ENCODE measurements at regions not wholly inside any gene's neighbourhood (a gene's known extent, or its start where the extent isn't known, plus 50 kb on each side); places are given as distances from the start of the nearest gene placed in this dataset.

DNA sequence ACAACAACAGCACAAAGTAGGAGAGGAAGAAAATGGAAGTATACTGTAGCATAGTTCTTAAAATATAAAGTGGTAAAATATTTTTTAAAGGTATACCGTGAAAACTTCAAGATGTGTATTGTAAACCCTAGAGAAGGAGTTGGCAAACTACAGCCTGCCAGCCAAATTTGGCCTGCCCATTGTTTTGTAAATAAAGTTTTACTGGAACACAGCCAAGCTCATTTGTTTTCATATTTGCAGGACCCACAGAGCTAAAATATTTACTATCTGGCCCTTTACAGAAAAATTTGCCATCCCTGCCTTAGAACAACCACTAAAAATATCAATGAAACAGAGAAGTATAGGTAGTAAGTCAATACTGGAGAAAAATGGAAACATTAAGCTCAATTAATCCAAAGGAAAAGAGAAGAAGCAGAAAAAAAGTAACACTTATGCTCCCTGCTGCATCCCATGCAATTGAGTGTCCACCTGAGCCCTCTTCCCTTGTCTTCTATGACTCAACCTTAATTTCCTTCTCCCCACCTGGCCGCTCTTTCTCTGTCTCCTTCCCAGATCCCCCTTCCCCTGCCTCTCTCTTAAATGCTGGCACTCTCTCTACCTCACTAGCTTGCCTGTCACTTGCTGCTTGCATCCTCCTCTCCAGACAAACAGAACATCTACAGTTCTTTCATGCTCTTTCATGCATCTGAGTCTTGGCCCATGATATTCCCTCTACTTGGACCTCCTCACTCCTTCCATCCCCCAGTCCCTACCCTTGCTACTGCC lies 50.6 kb upstream of the FER start:
- Histone ChIP-seq H3K79me2 (ENCODE audit: insufficient read depth, low read length) (no peaks in the 10 kb centered on the region), H3K27me3 (ENCODE audit: insufficient read depth, low read length) (no peaks in the 10 kb centered on the region), H3K9me3 (ENCODE audit: low read depth, low read length) (no peaks in the 10 kb centered on the region), H3K27ac (ENCODE audit: low read depth, low read length) (no peak overlapping the region), H3K4me1 (ENCODE audit: insufficient read depth, low read length) (no peaks in the 10 kb centered on the region), H3K36me3 (ENCODE audit: insufficient read depth, low read length) (no peaks in the 10 kb centered on the region), H4K20me1 (ENCODE audit: insufficient read depth, low read length) (no peaks in the 10 kb centered on the region), H3K4me3 (ENCODE audit: insufficient read depth, low read length) (no peak overlapping the region), H3K4me2 (ENCODE audit: insufficient read depth, low read length) (no peak overlapping the region), H2AFZ (ENCODE audit: low read length) (no peak overlapping the region)
- TF ChIP-seq, protein P1, sequence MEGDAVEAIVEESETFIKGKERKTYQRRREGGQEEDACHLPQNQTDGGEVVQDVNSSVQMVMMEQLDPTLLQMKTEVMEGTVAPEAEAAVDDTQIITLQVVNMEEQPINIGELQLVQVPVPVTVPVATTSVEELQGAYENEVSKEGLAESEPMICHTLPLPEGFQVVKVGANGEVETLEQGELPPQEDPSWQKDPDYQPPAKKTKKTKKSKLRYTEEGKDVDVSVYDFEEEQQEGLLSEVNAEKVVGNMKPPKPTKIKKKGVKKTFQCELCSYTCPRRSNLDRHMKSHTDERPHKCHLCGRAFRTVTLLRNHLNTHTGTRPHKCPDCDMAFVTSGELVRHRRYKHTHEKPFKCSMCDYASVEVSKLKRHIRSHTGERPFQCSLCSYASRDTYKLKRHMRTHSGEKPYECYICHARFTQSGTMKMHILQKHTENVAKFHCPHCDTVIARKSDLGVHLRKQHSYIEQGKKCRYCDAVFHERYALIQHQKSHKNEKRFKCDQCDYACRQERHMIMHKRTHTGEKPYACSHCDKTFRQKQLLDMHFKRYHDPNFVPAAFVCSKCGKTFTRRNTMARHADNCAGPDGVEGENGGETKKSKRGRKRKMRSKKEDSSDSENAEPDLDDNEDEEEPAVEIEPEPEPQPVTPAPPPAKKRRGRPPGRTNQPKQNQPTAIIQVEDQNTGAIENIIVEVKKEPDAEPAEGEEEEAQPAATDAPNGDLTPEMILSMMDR (IDR thresholded peaks at IDR 0.05; ENCODE audit: extremely low read depth, low read depth, low read length): no peak
- DNase-seq (ENCODE audit: insufficient read length, low spot score, missing footprints): no peak

DNA sequence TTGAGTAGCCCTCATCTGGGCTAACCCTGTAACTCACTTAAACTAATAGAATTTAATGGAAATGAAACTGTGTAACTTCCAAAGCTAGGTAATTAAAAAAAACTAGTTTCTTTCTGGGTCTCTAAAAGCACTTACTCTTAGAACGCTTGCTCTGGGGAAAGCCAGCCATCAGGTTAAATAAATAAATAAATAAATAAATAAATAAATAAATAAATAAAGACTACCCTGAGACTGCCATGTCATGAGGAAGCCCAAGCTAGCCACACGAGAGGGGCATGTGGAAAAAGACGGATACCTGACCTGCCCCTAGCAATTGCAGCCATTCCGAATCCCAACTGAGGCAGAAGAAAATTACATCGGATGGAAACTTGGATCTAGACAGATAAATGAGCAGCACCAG lies 51.3 kb upstream of the FER start:
- no peak for DNase-seq (ENCODE audit: insufficient read length, low spot score, missing footprints)

DNA sequence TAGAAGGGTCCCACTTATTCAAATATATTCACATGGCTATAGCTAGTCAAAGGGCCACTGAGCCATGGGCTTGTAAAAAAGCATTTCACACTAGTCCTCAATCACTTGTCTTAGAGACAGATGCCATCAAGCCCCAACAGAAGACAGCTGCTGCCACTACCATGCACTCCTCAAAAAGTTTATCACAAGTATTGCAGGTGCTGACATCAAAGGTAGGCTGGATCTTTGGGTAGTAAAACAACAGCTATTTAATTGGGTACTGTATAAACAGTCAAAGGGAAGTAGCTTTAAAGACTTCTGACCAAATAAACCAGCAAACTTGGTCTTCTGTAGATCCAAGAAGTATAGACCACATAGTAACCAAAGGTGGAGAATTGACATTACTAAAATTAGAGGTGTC lies 59.2 kb upstream of the FER start:
- Histone ChIP-seq H3K36me3 (ENCODE audit: insufficient read depth, low read length) (no peaks in the 10 kb centered on the region), H3K27me3 (ENCODE audit: insufficient read depth, low read length) (no peaks in the 10 kb centered on the region), H3K4me2 (ENCODE audit: insufficient read depth, low read length) (no peak overlapping the region), H3K4me1 (ENCODE audit: insufficient read depth, low read length) (no peaks in the 10 kb centered on the region), H3K9me3 (ENCODE audit: low read depth, low read length) (no peaks in the 10 kb centered on the region), H3K79me2 (ENCODE audit: insufficient read depth, low read length) (no peaks in the 10 kb centered on the region), H3K27ac (ENCODE audit: low read depth, low read length) (no peak overlapping the region), H2AFZ (ENCODE audit: low read length) (peak overlapping the region; percentile 76), H4K20me1 (ENCODE audit: insufficient read depth, low read length) (no peaks in the 10 kb centered on the region), H3K4me3 (ENCODE audit: insufficient read depth, low read length) (no peak overlapping the region)
- peak; percentile 36 for DNase-seq (ENCODE audit: insufficient read length, low spot score, missing footprints)
- TF ChIP-seq, protein P1 (IDR thresholded peaks at IDR 0.05; ENCODE audit: extremely low read depth, low read depth, low read length): no peak

More for the DNA sequence above, 51.3 kb upstream of the FER start:
- Histone ChIP-seq H3K9me3 (ENCODE audit: low read depth, low read length) (no peaks in the 10 kb centered on the region), H3K4me3 (ENCODE audit: insufficient read depth, low read length) (no peak overlapping the region), H3K36me3 (ENCODE audit: insufficient read depth, low read length) (no peaks in the 10 kb centered on the region), H3K27ac (ENCODE audit: low read depth, low read length) (no peak overlapping the region), H2AFZ (ENCODE audit: low read length) (no peak overlapping the region), H3K79me2 (ENCODE audit: insufficient read depth, low read length) (no peaks in the 10 kb centered on the region), H3K27me3 (ENCODE audit: insufficient read depth, low read length) (no peaks in the 10 kb centered on the region), H3K4me2 (ENCODE audit: insufficient read depth, low read length) (no peak overlapping the region), H4K20me1 (ENCODE audit: insufficient read depth, low read length) (no peaks in the 10 kb centered on the region), H3K4me1 (ENCODE audit: insufficient read depth, low read length) (no peaks in the 10 kb centered on the region)
- TF ChIP-seq, protein P1 (IDR thresholded peaks at IDR 0.05; ENCODE audit: extremely low read depth, low read depth, low read length): no peak

DNA sequence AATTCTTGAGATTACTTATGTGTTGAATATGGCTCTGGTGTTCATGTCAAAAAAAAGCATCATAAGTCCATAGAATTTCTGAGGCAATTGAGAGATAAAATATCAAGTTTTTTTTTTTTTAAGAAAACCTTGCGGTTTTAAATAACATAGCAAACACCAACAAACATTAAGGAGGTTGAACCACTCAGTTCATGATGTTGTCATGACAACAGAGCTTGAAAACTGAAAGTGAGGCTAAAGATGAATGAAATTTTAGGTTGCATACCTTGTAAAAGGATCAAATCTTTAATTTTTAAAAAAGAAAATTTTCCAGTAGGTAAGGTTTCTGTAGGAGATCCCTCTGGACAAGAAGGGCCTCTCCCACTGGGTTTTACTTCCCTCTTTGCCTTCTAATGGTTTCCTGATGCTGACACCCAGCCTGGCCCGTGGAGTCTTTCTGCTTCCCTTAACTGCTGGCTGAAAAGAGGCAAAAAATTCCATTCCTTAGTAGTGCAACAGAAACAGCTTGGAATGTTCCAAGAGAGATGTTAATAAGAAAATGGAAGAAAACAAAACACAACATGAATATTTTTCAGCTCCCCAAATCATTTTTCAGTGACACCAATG lies 60.0 kb upstream of the FER start:
- DNase-seq (ENCODE audit: insufficient read length, low spot score, missing footprints): peak; percentile 41
- peak overlapping the region; percentile 76 for H2AFZ ChIP-seq (ENCODE audit: low read length)
- H3K4me2 ChIP-seq (ENCODE audit: insufficient read depth, low read length): peak overlapping the region; percentile 47
- TF ChIP-seq, protein P1 (IDR thresholded peaks at IDR 0.05; ENCODE audit: extremely low read depth, low read depth, low read length): no peak
- H4K20me1 ChIP-seq (ENCODE audit: insufficient read depth, low read length): no peaks in the 10 kb centered on the region
- no peaks in the 10 kb centered on the region for H3K9me3 ChIP-seq (ENCODE audit: low read depth, low read length)
- H3K27ac ChIP-seq (ENCODE audit: low read depth, low read length): no peak overlapping the region
- no peak overlapping the region for H3K4me3 ChIP-seq (ENCODE audit: insufficient read depth, low read length)
- H3K27me3 ChIP-seq (ENCODE audit: insufficient read depth, low read length): no peaks in the 10 kb centered on the region
- H3K36me3 ChIP-seq (ENCODE audit: insufficient read depth, low read length): no peaks in the 10 kb centered on the region
- H3K4me1 ChIP-seq (ENCODE audit: insufficient read depth, low read length): no peaks in the 10 kb centered on the region
- no peaks in the 10 kb centered on the region for H3K79me2 ChIP-seq (ENCODE audit: insufficient read depth, low read length)

Measured in osteoblast (primary cell).